Rectal smooth muscle tissue (tissue), 1 donor: ENCODE measurements at regions not wholly inside any gene's neighbourhood (a gene's known extent, or its start where the extent isn't known, plus 50 kb on each side); places are given as distances from the start of the nearest gene placed in this dataset.
"Not testable (repeated sequence)": the region's sequence is repeated elsewhere in the genome, so short reads cannot be mapped to it uniquely, and the experiment has no call there.

Source experiments
- H3K27ac ChIP-seq: one replicate; pipeline ENCODE4 v1.7.0; 2013; ENCODE audit warnings: low read depth, low read length, inconsistent platforms
- H3K27me3 ChIP-seq: one replicate; pipeline ENCODE4 v1.7.0; 2013; ENCODE audit warnings: low read length; ENCODE audit not compliant: control insufficient read depth, insufficient read depth
- H3K36me3 ChIP-seq: one replicate; pipeline ENCODE4 v1.7.0; 2013; ENCODE audit warnings: low read length; ENCODE audit not compliant: control insufficient read depth, insufficient read depth
- H3K4me1 ChIP-seq: one replicate; pipeline ENCODE4 v1.7.0; 2013; ENCODE audit warnings: low read length; ENCODE audit not compliant: control insufficient read depth, insufficient read depth
- H3K4me3 ChIP-seq: one replicate; pipeline ENCODE4 v1.7.0; 2013; ENCODE audit warnings: low read length
- H3K9ac ChIP-seq: one replicate; pipeline ENCODE4 v1.7.0; 2013; ENCODE audit warnings: low read length

DNA sequence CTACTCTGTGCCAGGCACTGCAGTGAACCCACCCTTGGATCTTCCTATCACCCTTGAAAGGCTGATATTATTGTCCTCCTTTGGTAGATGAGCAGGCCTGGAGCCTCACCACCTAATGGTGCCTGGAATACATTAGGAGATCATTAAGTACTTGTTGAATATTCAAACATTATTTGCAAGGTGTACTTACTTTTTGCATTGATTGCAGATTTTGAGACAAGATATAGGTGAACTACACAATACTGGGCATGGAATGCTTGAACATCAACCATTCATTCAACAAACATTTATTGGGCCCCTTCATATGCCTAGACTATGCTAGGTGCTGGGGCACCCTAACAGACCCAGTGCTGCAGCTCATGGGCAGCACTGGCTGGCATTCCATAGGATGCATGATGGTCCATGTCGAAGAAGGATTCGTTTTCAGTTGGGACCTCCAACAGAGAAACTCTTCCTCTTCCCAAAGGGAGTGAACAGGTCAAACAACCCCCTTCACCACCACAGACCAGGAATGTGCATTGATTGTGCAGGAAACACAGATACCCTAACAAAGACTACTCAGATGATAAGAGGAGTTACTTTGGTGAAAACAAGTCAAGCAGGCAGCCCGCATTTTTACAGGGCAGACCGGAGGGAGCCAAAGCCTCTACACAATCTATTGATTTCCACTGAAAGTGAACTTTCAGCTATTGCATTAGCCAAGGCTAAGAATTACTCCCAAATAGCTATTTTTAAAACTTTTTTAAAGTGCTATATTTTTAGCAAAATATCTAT is 149.6 kb upstream of the SH3BP4 start:
- H3K36me3 ChIP-seq: no peaks in the 10 kb centered on the region
- no peaks in the 10 kb centered on the region for H3K27me3 ChIP-seq
- H3K9ac ChIP-seq: no peak overlapping the region
- no peaks in the 10 kb centered on the region for H3K4me1 ChIP-seq
- no peak overlapping the region for H3K27ac ChIP-seq
- H3K4me3 ChIP-seq: no peak overlapping the region

DNA sequence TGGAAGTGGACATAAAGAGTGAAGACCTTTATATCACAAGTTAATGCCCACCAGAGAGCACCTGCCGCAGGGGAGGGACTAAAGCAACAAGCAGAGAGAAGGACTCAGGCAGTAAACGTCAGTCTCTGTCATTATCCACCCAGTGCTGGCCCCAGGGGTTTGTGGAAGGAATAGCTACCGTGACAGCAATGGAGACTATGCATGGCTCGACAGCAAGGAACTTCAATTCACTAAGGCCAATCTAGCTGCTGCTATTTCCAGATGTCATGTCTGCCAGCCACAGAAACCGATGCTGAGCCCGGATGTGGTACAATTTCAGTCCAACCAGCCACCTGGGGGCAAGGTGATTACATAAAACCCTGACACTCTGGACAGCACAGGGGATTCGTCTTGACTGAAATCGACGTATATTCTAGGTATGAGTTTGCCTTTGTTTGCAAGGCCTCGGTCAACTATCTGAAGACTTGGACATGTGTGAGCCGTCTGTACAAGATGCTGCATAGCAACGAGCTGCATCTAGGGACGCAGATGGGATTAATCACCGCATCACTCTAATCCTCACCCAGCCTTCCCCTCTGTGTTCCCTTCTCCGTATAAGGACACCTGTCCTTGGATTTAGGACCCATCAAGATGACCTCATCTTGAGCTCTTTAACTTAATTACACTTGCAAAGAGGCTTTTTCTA is 154.1 kb upstream of the SH3BP4 start:
- H3K36me3 ChIP-seq: no peaks in the 10 kb centered on the region
- no peak overlapping the region for H3K9ac ChIP-seq
- H3K27me3 ChIP-seq: no peaks in the 10 kb centered on the region
- no peak overlapping the region for H3K4me3 ChIP-seq
- H3K27ac ChIP-seq: no peak overlapping the region
- no peaks in the 10 kb centered on the region for H3K4me1 ChIP-seq

DNA sequence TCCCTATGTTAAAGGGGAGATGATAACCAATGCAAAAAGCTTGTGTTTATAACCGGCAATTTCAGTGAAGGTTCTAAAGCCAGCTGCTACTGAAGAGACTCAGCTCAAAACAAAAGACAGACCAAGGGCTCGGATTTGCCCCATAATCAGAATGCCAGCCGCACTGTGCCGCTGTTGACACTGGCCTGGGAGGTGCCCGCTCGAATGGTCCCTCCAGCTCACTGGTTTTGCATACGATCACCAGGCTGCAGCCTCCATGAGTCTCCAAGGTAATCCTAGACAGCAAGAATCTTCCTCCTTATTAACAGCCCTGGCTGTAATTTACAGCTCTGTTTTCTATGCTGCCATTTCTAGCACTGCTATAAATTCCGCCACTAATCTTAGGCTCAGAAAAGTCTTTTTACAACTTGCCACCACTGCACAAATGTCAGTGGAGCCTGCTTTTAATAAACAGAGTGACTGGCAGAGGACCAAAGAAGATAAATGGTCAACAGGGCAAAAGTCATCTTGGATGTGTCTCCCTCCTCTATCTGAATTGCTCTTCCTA is 155.7 kb upstream of the SH3BP4 start:
- Histone ChIP-seq H3K36me3 (no peaks in the 10 kb centered on the region), H3K27me3 (no peaks in the 10 kb centered on the region), H3K27ac (no peak overlapping the region), H3K4me3 (no peak overlapping the region), H3K9ac (no peak overlapping the region), H3K4me1 (no peaks in the 10 kb centered on the region)

DNA sequence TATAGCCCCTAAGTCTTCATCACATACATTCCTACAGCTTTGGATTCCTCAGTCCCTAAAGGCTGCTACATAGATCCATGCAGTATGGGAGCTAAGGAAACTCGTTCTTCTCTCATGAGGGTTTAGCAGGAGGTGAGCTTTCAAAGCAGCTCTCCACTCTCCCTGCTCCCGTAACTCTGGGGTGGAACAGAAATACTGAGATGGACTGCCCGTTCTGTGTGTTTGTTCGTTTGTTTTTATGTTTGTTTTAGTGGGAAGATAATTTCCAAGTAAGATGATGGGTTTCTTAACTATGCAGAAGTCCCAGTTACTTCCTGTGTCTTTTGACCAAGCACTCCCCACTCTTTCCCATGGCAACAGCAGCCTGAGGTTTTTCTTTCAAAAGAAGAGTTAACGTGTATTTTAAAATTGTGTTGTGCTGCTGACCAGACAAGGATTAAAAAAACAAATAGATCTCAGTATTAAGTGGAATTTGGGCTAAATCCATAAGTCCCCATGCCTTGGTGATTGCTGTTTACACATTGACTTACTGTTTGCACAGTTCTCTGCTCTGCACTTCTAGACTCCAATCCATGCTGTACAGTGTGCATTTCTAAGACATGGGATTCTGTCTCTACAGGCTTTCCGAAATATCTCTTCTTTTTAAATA is 156.4 kb upstream of the SH3BP4 start:
- Histone ChIP-seq H3K9ac (no peak overlapping the region), H3K27ac (no peak overlapping the region), H3K36me3 (no peaks in the 10 kb centered on the region), H3K4me1 (no peaks in the 10 kb centered on the region), H3K27me3 (no peaks in the 10 kb centered on the region), H3K4me3 (no peak overlapping the region)

DNA sequence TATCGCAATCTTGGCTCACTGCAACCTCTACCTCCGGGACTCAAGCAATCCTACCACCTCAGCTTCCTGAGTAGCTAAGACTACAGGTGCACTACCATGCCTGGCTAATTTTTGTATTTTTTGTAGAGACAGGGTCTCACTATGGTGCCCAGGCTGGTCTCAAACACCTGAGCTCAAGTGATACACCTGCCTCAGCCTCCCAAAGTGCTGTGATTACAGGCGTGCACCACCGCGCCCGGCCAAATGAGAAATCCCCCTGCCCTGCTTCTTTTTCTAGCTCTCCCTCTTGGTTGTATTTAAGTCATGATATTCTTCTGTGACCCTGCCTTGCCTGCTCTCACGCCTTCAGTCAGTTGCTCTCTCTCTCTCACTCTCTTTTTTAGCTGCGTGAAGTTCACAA is 157.0 kb upstream of the SH3BP4 start:
- Histone ChIP-seq H3K27me3 (no peaks in the 10 kb centered on the region), H3K9ac (no peak overlapping the region), H3K4me3 (no peak overlapping the region), H3K27ac (no peak overlapping the region), H3K36me3 (no peaks in the 10 kb centered on the region), H3K4me1 (no peaks in the 10 kb centered on the region)

DNA sequence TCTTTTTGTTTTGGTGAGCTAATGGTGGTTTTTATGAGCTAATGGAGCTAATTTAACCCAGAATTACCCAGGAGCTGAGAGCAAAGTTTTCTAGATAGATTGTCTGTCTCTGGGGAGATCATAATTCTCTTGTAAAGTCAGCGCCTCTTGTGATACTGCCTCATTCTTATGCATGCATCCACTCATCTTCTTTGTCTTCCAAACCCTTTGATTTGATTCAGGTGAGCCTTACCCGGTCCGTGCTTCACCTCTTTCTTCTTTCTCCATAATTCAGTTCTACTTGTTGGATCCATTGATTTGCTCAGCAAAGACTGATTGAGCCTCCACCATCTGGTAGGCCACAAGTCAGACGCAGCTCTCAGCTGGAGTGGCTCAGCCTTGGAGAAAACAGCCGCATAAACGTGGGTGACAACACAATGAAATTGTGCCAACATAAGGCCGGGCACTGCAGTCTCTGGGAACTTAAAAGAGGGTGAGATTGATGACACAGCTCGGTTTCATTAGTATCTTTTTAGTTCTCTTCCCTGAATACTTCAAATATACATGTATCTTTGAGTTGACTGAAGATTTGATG is 158.5 kb upstream of the SH3BP4 start:
- no peaks in the 10 kb centered on the region for H3K36me3 ChIP-seq
- H3K4me1 ChIP-seq: no peaks in the 10 kb centered on the region
- no peak overlapping the region for H3K27ac ChIP-seq
- no peaks in the 10 kb centered on the region for H3K27me3 ChIP-seq
- H3K4me3 ChIP-seq: no peak overlapping the region
- no peak overlapping the region for H3K9ac ChIP-seq

DNA sequence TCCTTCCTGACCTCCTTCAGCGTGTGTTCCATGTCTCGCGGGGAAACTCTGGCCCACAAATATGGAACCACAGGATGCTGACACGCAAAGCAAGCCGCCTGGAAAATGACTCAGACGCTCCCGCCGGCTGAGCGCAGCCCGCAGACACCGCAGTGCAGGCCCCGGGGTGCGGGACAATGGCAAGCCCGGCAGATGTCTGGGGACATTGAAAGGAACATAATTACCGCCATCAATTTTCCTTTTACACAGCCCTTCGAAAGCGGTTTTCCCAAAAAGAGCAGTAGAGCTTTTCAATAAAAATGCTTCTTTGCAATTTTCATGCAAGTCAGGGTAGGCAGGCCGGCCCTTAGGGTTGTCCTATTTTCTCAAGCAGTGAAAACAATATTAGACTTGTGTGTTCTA is 159.2 kb upstream of the SH3BP4 start:
- H3K9ac ChIP-seq: no peak overlapping the region
- H3K36me3 ChIP-seq: no peaks in the 10 kb centered on the region
- no peaks in the 10 kb centered on the region for H3K27me3 ChIP-seq
- H3K4me1 ChIP-seq: no peaks in the 10 kb centered on the region
- H3K27ac ChIP-seq: no peak overlapping the region
- H3K4me3 ChIP-seq: no peak overlapping the region

DNA sequence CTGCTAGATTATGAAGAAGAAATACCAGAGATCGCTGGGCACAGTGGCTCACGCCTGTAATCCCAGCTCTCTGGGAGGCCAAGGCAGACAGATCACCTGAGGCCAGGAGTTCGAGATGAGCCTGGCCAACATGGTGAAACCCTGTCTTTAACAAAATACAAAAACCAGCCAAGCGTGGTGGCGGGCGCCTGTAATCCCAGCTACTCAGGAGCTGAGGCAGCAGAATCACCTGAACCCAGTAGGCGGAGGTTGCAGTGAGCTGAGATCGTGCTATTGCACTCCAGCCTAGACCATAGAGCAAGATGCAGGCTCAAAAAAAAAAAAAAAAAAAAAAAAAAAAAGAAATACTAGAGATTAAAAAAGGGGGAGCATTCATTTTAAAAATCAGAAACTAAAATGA is 159.7 kb upstream of the SH3BP4 start:
- not testable (repeated sequence) for H3K36me3 ChIP-seq, H3K27me3 ChIP-seq, H3K4me3 ChIP-seq, H3K9ac ChIP-seq, H3K4me1 ChIP-seq, H3K27ac ChIP-seq

DNA sequence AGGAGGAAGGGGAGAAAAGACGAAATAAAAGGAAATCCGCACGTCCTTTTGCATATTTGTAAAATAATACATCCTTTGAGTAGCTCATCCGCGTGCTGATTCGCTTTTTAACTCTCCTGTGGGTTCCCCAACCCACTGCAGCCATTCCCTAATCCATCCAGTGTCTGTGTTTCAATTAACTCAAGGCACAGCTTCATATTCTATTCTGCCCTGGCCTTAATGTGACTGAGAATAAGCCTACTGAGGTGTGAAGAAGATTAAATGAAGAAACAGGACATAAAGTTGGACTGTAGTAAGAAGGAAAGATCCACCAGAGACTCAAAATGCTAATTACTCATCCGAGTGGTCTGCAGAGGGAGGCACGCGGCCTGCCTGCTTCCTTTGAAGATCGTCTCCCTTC is 161.4 kb upstream of the SH3BP4 start:
- Histone ChIP-seq H3K36me3 (no peaks in the 10 kb centered on the region), H3K27me3 (no peaks in the 10 kb centered on the region), H3K9ac (no peak overlapping the region), H3K4me3 (no peak overlapping the region), H3K27ac (no peak overlapping the region), H3K4me1 (no peaks in the 10 kb centered on the region)

DNA sequence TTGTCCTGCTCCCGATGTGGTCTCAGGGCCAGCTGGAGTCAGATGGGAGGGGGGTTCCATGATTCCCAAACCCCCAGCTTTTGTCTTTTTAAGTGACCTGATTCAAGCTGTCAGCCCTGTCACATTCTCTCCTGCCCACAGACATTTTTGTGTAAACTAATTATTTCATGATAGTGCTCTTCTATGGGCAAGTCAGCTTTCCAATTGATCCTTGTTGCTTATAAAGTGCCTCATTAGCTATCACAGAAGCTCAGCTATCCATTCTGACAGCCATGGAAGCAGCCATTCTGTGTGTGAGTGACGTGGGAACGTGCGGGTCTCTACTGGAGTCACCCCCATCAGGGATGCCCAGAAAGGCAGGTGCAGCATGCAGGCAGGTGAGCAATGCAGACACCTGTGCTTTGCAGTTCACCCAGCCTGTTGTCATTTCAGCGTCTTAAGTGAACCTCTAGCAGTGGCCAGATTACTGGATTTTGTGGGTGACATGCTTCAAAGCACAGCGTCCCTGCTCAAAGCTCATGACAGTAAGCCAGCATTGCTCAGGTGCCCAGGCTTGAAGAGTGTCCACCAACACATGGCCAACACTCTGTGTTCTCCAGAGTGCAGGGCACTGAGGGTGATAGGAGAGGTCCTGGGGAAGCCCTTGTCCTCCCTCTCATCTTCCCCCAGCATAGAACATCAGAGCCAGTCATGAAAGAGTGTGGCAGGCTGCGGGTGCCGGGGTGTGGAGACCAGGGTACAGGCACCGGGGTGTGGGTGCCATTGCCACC is 162.1 kb upstream of the SH3BP4 start:
- H3K36me3 ChIP-seq: no peaks in the 10 kb centered on the region
- H3K27me3 ChIP-seq: no peaks in the 10 kb centered on the region
- no peak overlapping the region for H3K4me3 ChIP-seq
- H3K4me1 ChIP-seq: no peaks in the 10 kb centered on the region
- H3K27ac ChIP-seq: no peak overlapping the region
- H3K9ac ChIP-seq: no peak overlapping the region

DNA sequence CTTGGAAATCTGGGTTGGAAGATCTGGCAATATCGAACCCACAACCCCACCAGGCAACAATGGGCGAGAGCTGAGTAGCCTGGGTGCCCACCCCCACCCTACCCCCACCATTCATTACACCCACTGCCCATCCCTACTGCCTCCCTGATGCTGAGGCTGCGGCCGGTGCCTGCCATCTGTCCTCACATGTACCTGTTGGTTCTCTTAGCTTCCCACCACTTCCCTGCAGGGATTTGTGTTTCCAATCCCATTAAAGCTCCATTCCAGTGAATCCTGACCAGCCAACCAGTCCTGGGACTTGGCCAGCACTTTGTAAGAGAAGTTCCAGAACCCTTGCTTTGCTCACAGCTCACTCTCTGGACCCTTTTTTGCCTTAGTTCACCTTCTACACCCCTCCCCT is 163.0 kb upstream of the SH3BP4 start:
- Histone ChIP-seq H3K4me1 (no peaks in the 10 kb centered on the region), H3K27me3 (no peaks in the 10 kb centered on the region), H3K9ac (no peak overlapping the region), H3K4me3 (no peak overlapping the region), H3K27ac (no peak overlapping the region), H3K36me3 (no peaks in the 10 kb centered on the region)

DNA sequence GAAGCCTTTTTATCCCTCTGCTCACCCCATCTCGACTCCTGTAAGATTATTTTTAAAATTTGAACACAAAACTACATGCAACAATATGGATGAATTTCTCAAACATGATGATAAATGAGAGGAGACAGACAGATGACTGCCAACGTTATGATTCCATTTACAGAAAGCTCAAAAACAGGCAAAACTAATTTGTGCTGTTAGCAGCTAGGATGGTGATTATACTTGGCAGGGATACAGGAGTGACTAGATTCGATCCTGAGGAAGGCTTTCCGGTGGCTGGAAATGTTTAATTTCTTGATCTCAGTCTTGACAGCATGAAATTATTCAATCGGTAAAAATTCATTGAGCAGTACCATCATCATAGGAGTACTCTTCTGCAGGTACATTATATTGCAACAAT is 163.4 kb upstream of the SH3BP4 start:
- Histone ChIP-seq H3K36me3 (no peaks in the 10 kb centered on the region), H3K4me3 (no peak overlapping the region), H3K4me1 (no peaks in the 10 kb centered on the region), H3K27me3 (no peaks in the 10 kb centered on the region), H3K9ac (no peak overlapping the region), H3K27ac (no peak overlapping the region)
